Progenitor cell of endocrine pancreas (in vitro differentiated cells): ENCODE measurements at regions not wholly inside any gene's neighbourhood (a gene's known extent, or its start where the extent isn't known, plus 50 kb on each side); places are given as distances from the start of the nearest gene placed in this dataset.

Source experiments
- DNase-seq: peaks from one replicate; pipeline ENCODE4 v3.0.0; 2021; ENCODE audit warnings: low spot score; ENCODE audit not compliant: unreplicated experiment
- H3K27ac Mint-ChIP-seq: 2 replicates; pipeline ENCODE4 v1.8.0; 2021; ENCODE audit warnings: mild to moderate bottlenecking, moderate library complexity, mixed read lengths
- H3K27me3 Mint-ChIP-seq: 2 replicates; pipeline ENCODE4 v1.8.0; 2021; ENCODE audit warnings: mixed read lengths
- H3K36me3 Mint-ChIP-seq: 2 replicates; pipeline ENCODE4 v1.8.0; 2022; ENCODE audit warnings: mixed read lengths; ENCODE audit not compliant: insufficient read depth
- H3K4me1 Mint-ChIP-seq: 2 replicates; pipeline ENCODE4 v1.8.0; 2021; ENCODE audit warnings: low read depth, mixed read lengths
- H3K4me3 Mint-ChIP-seq: 2 replicates; pipeline ENCODE4 v1.8.0; 2021; ENCODE audit warnings: low read depth, mild to moderate bottlenecking, moderate library complexity, mixed read lengths
- H3K9me3 Mint-ChIP-seq: 2 replicates; pipeline ENCODE4 v1.8.0; 2021; ENCODE audit warnings: low read depth, mixed read lengths
- TF ChIP-seq, protein P1 (sequence below): fragments of 200-600 bp; sonication (generic); IDR thresholded peaks from one replicate; pipeline ENCODE4 v1.5.0; 2021; ENCODE audit warnings: antibody characterized with exemption, mild to moderate bottlenecking; ENCODE audit not compliant: unreplicated experiment

DNA sequence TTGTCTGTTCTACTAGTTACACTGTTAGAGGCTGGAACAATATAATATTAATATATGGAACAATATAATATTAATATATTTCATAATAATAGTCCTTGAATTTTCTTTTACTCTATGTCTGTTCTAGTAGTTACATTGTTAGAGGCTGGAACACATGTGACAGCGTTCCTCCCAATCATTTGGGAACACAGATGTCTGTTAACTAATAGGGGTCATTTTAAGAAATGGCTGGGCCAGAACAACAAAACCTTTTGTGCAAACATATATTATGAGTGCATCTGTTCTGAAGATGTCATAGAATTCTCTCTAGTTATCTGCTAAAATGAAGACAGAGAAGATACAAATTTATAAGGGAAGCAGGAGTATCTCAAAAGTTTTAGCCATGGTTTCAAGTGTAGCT, 114.0 kb upstream of the PDZRN3 start:
- H3K9me3 Mint-ChIP-seq: no peaks in the 10 kb centered on the region
- peaks cover 4% of the 10 kb centered on the region for H3K4me1 Mint-ChIP-seq
- no peak overlapping the region for H3K27ac Mint-ChIP-seq
- no peaks in the 10 kb centered on the region for H3K36me3 Mint-ChIP-seq
- no peak for DNase-seq
- no peak overlapping the region for H3K4me3 Mint-ChIP-seq
- TF ChIP-seq, protein P1, sequence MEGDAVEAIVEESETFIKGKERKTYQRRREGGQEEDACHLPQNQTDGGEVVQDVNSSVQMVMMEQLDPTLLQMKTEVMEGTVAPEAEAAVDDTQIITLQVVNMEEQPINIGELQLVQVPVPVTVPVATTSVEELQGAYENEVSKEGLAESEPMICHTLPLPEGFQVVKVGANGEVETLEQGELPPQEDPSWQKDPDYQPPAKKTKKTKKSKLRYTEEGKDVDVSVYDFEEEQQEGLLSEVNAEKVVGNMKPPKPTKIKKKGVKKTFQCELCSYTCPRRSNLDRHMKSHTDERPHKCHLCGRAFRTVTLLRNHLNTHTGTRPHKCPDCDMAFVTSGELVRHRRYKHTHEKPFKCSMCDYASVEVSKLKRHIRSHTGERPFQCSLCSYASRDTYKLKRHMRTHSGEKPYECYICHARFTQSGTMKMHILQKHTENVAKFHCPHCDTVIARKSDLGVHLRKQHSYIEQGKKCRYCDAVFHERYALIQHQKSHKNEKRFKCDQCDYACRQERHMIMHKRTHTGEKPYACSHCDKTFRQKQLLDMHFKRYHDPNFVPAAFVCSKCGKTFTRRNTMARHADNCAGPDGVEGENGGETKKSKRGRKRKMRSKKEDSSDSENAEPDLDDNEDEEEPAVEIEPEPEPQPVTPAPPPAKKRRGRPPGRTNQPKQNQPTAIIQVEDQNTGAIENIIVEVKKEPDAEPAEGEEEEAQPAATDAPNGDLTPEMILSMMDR: no peak
- peaks cover 5% of the 10 kb centered on the region for H3K27me3 Mint-ChIP-seq

DNA sequence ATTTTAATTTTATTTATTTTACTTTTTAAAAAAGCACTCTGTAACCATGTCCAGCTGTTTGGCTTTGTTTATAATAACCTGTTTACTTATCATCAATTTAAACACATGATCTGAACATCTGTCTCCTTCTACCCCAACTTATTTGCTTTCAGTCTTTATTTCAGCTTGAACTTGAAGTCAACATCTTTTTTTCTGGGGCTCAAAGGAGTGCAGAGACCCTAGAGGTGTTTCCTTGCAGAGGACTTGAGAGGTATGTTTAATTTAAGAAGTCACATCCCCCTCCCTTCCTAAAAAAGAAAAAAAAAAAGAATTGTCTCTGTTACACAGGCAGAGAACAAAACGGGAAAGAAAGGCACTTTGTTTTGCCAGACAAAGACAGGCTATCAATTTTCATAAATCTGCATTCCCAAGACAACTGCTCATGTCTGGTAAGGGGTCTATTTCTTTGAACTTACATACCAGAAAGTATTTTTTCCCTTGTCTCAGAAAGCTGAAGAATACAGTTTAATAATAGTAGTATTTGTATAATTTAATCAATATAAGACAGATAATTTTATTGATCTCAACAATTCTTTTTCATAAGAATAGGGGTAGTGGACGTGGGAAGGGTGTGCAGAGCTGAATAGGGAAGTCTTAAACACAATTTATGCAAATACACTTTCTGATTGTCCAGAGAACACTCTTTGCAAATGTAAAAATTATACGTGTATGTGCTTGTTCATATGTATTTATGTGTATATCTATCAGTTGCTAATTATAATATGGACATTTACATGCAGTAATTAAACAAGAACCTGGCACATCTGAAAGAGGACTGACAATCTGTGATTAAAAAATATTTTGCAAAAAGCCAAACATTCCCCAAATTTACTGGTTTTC, 109.7 kb upstream of the PDZRN3 start:
- Mint-ChIP-seq H3K36me3 (no peaks in the 10 kb centered on the region), H3K27ac (no peak overlapping the region), H3K4me3 (no peak overlapping the region), H3K4me1 (peaks cover 4% of the 10 kb centered on the region), H3K27me3 (peaks cover 2% of the 10 kb centered on the region), H3K9me3 (peaks cover 3% of the 10 kb centered on the region)
- TF ChIP-seq, protein P1: no peak
- no peak for DNase-seq

DNA sequence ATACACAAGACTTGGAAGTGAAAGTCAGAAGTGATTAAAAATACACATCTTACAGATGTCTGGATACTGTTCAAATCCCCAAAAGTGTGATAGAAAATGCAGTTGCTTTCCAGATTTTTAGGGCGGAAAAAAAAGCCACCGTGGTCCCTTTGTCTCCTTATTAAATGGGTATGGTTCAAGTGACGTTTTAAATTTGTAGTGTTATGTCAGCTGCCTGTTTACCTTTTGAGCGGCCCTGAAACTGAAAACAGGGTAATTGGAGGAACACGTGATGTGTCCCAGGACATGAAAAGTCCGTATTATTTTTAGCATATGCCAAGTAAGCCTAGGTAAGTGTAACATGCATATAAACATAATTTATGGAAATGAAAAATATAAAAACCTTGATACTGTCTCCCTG, 109.0 kb upstream of the PDZRN3 start:
- Mint-ChIP-seq H3K27ac (no peak overlapping the region), H3K4me1 (peaks cover 4% of the 10 kb centered on the region), H3K9me3 (peaks cover 3% of the 10 kb centered on the region), H3K36me3 (no peaks in the 10 kb centered on the region), H3K4me3 (no peak overlapping the region), H3K27me3 (peaks cover 2% of the 10 kb centered on the region)
- TF ChIP-seq, protein P1: no peak
- DNase-seq: no peak

DNA sequence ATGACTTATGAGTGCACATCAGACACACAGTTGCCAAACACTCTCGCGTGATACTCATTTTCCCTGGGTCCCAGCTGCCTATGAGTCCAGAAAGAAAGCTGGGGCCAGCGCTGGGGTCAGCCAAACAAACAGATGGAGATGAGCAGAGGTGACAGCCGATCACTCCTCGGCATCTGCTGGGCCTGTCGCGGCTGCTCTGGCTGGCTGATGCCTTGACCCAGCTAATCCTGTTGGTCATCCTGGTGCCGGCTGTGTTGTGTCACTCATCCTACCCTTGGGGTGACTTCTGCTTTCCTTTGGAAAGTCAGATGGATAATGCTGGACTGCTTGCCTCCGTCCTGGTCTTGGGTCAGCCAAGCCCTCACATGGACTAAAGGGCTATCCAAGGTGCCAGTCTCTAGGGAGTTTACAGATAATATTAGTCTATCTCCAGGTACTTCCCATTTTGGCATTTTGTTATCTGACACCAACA, 105.3 kb upstream of the PDZRN3 start:
- Mint-ChIP-seq H3K4me1 (peaks cover 10% of the 10 kb centered on the region), H3K27ac (no peak overlapping the region), H3K4me3 (no peak overlapping the region), H3K36me3 (no peaks in the 10 kb centered on the region), H3K27me3 (peaks cover 10% of the 10 kb centered on the region), H3K9me3 (peaks cover 3% of the 10 kb centered on the region)
- TF ChIP-seq, protein P1: no peak
- DNase-seq: no peak

DNA sequence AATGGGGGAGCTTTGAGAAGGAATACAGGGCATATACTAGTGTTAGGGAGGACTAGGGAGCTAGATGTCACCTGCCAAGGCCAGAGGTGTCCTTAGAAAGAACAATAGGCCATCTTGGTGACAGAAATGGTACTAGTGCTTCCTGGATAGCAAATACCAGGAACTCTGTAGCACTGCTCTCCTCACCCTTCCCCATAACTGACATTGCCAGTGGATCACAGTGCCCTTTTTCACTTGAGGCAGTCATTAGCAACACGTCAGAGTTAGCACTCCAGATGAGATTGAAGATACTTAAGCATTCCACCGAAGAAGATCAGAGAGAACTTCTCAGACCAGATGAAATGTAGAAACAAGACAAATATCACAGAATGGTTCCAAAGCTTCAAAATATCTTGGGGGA, 103.1 kb upstream of the PDZRN3 start:
- TF ChIP-seq, protein P1: no peak
- peaks cover 3% of the 10 kb centered on the region for H3K9me3 Mint-ChIP-seq
- peaks cover 10% of the 10 kb centered on the region for H3K27me3 Mint-ChIP-seq
- H3K4me1 Mint-ChIP-seq: peaks cover 7% of the 10 kb centered on the region
- H3K4me3 Mint-ChIP-seq: no peak overlapping the region
- no peak for DNase-seq
- no peak overlapping the region for H3K27ac Mint-ChIP-seq
- H3K36me3 Mint-ChIP-seq: no peaks in the 10 kb centered on the region
